Thyroid gland (tissue), 4 donors: ENCODE measurements at regions not wholly inside any gene's neighbourhood (a gene's known extent, or its start where the extent isn't known, plus 50 kb on each side); places are given as distances from the start of the nearest gene placed in this dataset.
A peak's percentile ranks its signal among the peaks of the same experiment; 100 is the strongest.

Experiments
- DNase-seq, 2 donors: peaks; one replicate each; pipeline ENCODE4 v3.0.0-alpha.2; 2019
- H3K27ac ChIP-seq, 3 donors: fragments of 200-600 bp; sonication (generic); 1 replicate in 2 of 3; 2 replicates in 1 of 3; pipeline ENCODE4 v1.5.1; 2016 to 2019; ENCODE audit warnings: mild to moderate bottlenecking in 1 of 3, moderate library complexity in 1 of 3
- H3K27me3 ChIP-seq: fragments of 200-600 bp; sonication (generic); one replicate; pipeline ENCODE4 v1.5.1; 2019
- H3K36me3 ChIP-seq, 2 donors: fragments of 200-600 bp; sonication (generic); one replicate each; pipeline ENCODE4 v1.5.1; 2016 to 2019
- H3K4me1 ChIP-seq, 2 donors: fragments of 200-600 bp; sonication (generic); one replicate each; pipeline ENCODE4 v1.5.1; 2017 to 2019
- H3K4me3 ChIP-seq, 3 donors: fragments of 200-600 bp; sonication (generic); replicated peaks in 1 of 3; 1 replicate in 2 of 3; 2 replicates in 1 of 3; pipeline ENCODE4 v1.5.1; 2016; ENCODE audit warnings: mild to moderate bottlenecking in 1 of 3
- H3K9me3 ChIP-seq: fragments of 200-600 bp; sonication (generic); one replicate; pipeline ENCODE4 v1.5.1; 2017
- POLR2A ChIP-seq, 2 donors: fragments of 450-650 bp; IDR thresholded peaks; one replicate each; pipeline ENCODE4 v1.6.1; 2017; ENCODE audit warnings: antibody characterized with exemption in 2 of 2, mild to moderate bottlenecking in 2 of 2, moderate library complexity in 1 of 2
- WGBS, 2 donors: methylation state at CpG; one replicate each; pipeline ENCODE4 v1.1.5; 2017; 5-methylcytosine and 5-hydroxymethylcytosine counted together
- intact Hi-C: fragments of 100-400 bp; cut with DNase I; formaldehyde crosslinking; loops from one replicate; pipeline ENCODE4 v1.15.1; 2023
- TF ChIP-seq, protein P1 (sequence below), 6 experiments: fragments of 200-600 bp in 3 of 6; fragments of 450-650 bp in 3 of 6; sonication (generic) in 3 of 6; IDR thresholded peaks; one replicate each; pipeline ENCODE4 v1.5.1; 2016 to 2019; ENCODE audit warnings: antibody characterized with exemption in 6 of 6, mild to moderate bottlenecking in 2 of 6, inconsistent platforms in 1 of 6, moderate library complexity in 1 of 6

DNA sequence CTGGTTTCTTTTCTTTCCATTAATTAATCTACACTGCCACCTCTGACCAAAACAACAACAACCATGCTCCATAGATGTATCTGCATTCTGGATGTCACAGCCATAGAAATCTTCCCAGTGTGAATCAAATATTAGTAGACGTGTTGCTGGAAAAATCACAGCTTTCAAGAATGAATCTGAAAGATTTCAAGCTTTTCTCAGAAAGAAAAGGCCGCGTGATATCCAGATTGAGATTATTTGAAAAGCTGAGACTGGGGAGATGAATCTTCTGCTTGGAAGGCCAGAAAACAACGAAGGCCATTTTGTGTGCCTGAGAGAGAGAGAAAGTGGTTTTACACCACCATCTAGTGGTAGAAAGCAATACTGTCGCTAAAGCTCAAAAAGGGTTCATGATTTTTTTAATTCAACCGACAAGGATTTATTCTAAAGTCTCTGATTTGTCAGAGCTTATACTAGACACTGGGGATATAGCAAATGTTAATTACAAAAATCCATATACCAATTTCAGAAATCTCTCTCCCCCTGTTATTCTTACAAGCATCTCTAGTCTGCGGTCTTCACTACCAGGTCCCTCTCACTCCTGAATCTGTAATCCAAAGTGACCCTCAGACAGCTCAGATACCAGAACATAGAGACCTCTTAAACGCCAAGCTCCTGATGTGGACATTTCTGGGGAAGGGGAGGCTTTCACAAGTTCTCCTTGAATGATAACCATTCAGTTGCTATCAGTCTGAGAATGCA, 87.5 kb upstream of the SGIP1 start:
- no peak for TF ChIP-seq POLR2A (IDR thresholded peaks at IDR 0.05)
- TF ChIP-seq, protein P1, sequence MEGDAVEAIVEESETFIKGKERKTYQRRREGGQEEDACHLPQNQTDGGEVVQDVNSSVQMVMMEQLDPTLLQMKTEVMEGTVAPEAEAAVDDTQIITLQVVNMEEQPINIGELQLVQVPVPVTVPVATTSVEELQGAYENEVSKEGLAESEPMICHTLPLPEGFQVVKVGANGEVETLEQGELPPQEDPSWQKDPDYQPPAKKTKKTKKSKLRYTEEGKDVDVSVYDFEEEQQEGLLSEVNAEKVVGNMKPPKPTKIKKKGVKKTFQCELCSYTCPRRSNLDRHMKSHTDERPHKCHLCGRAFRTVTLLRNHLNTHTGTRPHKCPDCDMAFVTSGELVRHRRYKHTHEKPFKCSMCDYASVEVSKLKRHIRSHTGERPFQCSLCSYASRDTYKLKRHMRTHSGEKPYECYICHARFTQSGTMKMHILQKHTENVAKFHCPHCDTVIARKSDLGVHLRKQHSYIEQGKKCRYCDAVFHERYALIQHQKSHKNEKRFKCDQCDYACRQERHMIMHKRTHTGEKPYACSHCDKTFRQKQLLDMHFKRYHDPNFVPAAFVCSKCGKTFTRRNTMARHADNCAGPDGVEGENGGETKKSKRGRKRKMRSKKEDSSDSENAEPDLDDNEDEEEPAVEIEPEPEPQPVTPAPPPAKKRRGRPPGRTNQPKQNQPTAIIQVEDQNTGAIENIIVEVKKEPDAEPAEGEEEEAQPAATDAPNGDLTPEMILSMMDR (IDR thresholded peaks at IDR 0.05), result peak; percentile 70 to 98 (median 84)

DNA sequence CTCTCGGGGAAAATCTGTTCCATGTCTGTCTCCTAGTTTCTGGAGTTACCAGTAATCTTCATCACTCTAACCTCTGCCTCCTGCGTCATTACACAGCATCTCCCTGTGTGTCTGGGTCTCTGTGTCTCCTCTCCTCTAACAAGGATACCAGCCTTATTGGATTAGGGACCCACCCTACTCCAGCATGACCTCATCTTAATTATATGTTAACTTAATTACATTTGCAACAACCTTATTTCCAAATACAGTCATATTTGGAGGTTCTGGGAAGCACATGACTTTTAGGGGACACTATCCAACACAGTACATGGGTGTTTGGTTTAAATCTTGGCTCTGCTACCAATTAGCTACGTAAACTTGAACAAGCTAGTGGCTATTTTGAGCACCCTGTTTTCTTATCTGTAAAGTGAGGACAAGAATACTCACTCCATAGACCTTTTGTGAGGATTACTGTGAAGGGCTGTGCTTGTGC, 83.9 kb upstream of the SGIP1 start:
- TF ChIP-seq, protein P1 (IDR thresholded peaks at IDR 0.05), result no peak
- no peak for TF ChIP-seq POLR2A (IDR thresholded peaks at IDR 0.05)
- peak overlapping the region in 2 of 3 donors; percentile 56 to 88 for H3K27ac ChIP-seq
- DNase-seq, result no peak
- 49 to 55% methylated on average over 3 of the region's 3 CpGs for WGBS, 2 donors
- no peak overlapping the region for H3K4me3 ChIP-seq
- no peaks in the 10 kb centered on the region for H3K27me3 ChIP-seq
- peaks cover 17 to 23% of the 10 kb centered on the region in 2 donors for H3K4me1 ChIP-seq
- H3K36me3 ChIP-seq, result no peaks in the 10 kb centered on the region
- intact Hi-C loops, result loop anchor here (10.0 kb wide), 1 partner anchor 275 kb away; no protein-coding TSS in a partner anchor
- H3K9me3 ChIP-seq, result no peaks in the 10 kb centered on the region

More for the DNA sequence above, 87.5 kb upstream of the SGIP1 start:
- Histone ChIP-seq H3K4me1 (peaks cover 16 to 23% of the 10 kb centered on the region in 2 donors), H3K27ac (peak overlapping the region in 2 of 3 donors; percentile 34 to 48), H3K36me3 (no peaks in the 10 kb centered on the region), H3K9me3 (no peaks in the 10 kb centered on the region), H3K4me3 (no peak overlapping the region), H3K27me3 (no peaks in the 10 kb centered on the region)
- intact Hi-C loops, result loop anchor here (2.0 to 5.0 kb wide), 2 partner anchors 194 to 484 kb away; no protein-coding TSS in a partner anchor
- 15% methylated on average over 8 of the region's 8 CpGs for WGBS, 2 donors
- peak in 1 of 2 donors; percentile 8 for DNase-seq

DNA sequence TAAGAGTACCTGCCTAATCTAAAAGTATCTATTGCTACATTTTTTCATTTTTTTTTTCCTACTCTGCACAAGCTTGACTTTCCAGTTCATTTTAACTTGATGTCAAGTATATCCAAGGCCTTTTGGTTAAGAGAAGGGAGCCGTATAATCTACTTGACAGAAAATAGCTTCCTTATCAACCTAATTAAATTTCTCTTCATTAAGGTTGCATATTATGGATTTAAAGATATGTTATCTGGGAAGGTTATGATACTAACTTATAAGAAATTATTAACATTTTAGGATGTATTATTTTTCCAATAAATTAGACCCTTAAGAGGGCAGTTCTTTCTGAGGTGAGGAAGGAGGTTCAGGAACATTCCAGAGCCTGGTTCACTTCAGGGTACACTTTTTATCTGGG, 83.1 kb upstream of the SGIP1 start:
- Histone ChIP-seq H3K27ac (peak overlapping the region; percentile 44 to 88 (median 56)), H3K27me3 (no peaks in the 10 kb centered on the region), H3K9me3 (no peaks in the 10 kb centered on the region), H3K36me3 (no peaks in the 10 kb centered on the region), H3K4me3 (no peak overlapping the region), H3K4me1 (peaks cover 17% of the 10 kb centered on the region in 2 donors)
- WGBS, 2 donors, result 65 to 68% methylated on average over 1 of the region's 1 CpG
- intact Hi-C loops, result loop anchor here (10.0 kb wide), 1 partner anchor 274 kb away; no protein-coding TSS in a partner anchor
- TF ChIP-seq, protein P1 (IDR thresholded peaks at IDR 0.05), result no peak
- no peak for TF ChIP-seq POLR2A (IDR thresholded peaks at IDR 0.05)
- DNase-seq, result no peak

DNA sequence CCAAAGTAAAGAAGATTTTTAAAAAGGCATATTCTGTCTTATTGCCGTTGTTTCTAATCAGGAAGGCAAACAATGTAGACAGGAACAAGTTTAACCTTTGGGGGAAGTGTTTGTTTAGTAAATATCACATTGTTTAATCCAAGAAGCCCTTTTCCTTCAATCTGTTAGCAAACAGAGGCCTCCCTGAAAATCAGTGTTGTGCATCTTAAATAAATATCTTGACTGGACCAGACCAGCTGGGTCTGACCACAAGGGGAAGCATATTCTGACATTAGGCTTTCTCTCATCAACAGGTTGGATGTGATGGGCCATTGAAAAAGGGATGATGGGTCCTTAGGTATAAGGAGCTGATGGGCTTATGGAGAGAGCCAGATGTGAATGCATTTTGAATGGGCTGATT, 81.8 kb upstream of the SGIP1 start:
- DNase-seq, result no peak
- Histone ChIP-seq H3K9me3 (no peaks in the 10 kb centered on the region), H3K4me1 (peaks cover 15 to 17% of the 10 kb centered on the region in 2 donors), H3K27ac (no peak overlapping the region), H3K27me3 (no peaks in the 10 kb centered on the region), H3K4me3 (no peak overlapping the region), H3K36me3 (no peaks in the 10 kb centered on the region)
- TF ChIP-seq POLR2A (IDR thresholded peaks at IDR 0.05), result no peak
- TF ChIP-seq, protein P1 (IDR thresholded peaks at IDR 0.05), result no peak
- intact Hi-C loops, result loop anchor here (10.0 kb wide), 1 partner anchor 273 kb away; no protein-coding TSS in a partner anchor
- 79 to 82% methylated on average over 1 of the region's 1 CpG for WGBS, 2 donors

DNA sequence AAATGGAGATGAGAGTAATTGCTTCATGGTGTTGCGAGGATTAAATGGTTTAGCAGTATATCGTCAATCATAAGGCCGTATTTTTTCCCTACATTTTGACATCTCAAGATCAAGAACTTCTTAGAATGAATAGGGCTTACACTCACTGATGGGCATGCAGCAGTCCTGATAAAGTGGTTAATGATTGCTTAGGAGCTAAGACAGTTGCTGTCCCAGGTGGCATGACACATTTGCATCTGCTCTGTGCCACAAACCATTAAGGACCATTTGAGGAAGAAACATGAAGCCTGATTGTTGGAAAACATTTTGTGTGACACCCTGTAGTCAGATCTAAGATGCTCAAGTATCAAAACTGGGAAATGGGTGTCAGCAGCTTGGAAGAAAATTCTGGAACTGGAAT, 81.0 kb upstream of the SGIP1 start:
- Histone ChIP-seq H3K27me3 (no peaks in the 10 kb centered on the region), H3K4me1 (peaks cover 12 to 15% of the 10 kb centered on the region in 2 donors), H3K36me3 (no peaks in the 10 kb centered on the region), H3K4me3 (no peak overlapping the region), H3K9me3 (no peaks in the 10 kb centered on the region), H3K27ac (no peak overlapping the region)
- WGBS, 2 donors, result 96 to 99% methylated on average over 3 of the region's 3 CpGs
- TF ChIP-seq, protein P1 (IDR thresholded peaks at IDR 0.05), result no peak
- TF ChIP-seq POLR2A (IDR thresholded peaks at IDR 0.05), result no peak
- DNase-seq, result no peak
- intact Hi-C loops, result loop anchor here (10.0 kb wide), 1 partner anchor 272 kb away; no protein-coding TSS in a partner anchor
